SIG-M5 (cell line): ENCODE measurements at regions not wholly inside any gene's neighbourhood (a gene's known extent, or its start where the extent isn't known, plus 50 kb on each side); places are given as distances from the start of the nearest gene placed in this dataset.

Source experiments
- DNase-seq: peaks from one replicate; lab custom pipeline; 2025; lab: John Stamatoyannopoulos, UW

DNA sequence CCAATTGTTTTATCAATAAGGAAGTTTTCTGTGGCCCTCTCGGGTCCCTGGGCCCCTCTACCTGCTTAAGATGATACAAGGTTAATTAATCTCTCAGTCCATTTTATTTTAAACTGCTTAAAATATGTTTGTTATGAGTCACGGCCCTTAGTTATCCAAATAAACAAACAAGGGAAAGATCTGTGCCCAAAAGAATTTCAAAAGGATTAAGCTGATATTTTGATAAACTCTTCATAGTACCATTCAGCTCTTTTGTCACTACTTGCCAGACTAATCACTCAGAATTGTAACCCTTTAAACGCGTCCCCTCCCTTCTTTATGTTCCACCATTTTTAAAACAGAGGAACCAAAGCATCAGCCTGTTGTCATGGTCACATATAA is 144.7 kb upstream of the STK17B start:
- DNase-seq = no peak

- DNase-seq = no peak
Observed at GRCh38 chr2:196318517-196319377, 147.4 kb upstream of the STK17B start.

- DNase-seq = no peak
Observed at GRCh38 chr2:196322973-196323810, 151.8 kb upstream of the STK17B start.

GRCh38 chr2:196324211-196324610 is 152.8 kb upstream of the STK17B start:
- no peak for DNase-seq

- DNase-seq = no peak
Observed at GRCh38 chr2:196328088-196328680, 156.8 kb upstream of the STK17B start.

GRCh38 chr2:196329959-196330358 is 158.6 kb upstream of the STK17B start:
- DNase-seq = no peak

GRCh38 chr2:196330645-196331044 is 159.3 kb upstream of the STK17B start:
- DNase-seq = no peak

GRCh38 chr2:196331143-196331542 is 159.8 kb upstream of the STK17B start:
- no peak for DNase-seq

- no peak for DNase-seq
Observed at GRCh38 chr2:196331851-196332250, 160.5 kb upstream of the STK17B start.

DNA sequence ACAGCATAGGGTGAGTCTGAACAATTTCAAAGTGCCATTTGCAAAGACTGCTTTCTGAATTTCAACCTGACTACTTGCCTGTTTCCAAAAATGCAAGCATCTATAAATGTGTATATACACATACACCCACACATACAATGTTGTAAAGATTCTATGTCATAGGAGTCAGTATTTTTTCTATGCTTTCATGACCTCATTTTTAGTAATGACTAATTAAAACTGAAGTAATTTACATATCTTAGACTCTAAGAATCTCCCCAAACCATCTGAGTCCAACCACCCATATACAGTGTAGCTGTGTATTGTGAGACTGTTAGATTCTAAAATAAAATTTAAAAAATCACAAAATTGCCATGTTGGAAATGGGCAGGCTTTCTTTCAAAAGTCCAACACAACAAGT is 162.0 kb upstream of the STK17B start:
- no peak for DNase-seq

DNA sequence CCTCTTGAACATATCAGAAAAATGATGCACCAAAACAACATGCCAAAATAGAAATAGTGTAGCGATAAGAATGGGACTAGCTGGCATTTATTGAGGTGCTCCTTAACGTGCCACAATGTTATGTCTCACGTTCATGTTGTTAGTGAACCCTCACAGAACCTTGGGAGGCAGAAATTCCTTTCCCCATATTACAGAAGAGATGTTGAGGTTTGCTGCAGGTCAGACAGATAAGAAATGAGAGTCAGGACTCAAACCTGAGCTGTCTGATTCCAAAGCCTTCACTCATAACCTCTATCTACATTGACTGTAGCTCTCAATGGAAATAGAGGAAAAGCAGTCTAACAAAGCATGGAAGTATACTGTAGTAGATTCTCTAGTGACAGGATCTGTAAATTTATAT is 163.3 kb upstream of the STK17B start:
- DNase-seq = no peak

DNA sequence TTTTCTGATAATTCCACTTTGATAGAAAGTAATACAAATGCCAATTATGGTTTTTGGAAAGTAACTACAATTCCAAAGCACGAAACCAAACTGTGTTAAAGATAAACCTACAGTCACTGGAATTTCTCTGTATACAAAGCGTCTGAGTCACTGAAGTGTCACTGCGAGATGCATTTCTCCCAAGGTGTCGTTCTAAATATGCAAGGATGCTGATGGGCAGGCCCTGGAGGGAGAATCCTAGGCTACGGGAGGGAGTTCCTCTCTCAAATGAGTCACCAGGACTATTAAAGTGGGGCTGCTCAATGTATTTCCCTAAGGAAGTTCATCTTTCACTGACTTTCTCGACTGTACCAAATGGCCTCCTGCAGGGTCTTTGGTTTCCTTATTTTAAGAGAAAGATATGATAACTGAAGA is 163.8 kb upstream of the STK17B start:
- no peak for DNase-seq

DNA sequence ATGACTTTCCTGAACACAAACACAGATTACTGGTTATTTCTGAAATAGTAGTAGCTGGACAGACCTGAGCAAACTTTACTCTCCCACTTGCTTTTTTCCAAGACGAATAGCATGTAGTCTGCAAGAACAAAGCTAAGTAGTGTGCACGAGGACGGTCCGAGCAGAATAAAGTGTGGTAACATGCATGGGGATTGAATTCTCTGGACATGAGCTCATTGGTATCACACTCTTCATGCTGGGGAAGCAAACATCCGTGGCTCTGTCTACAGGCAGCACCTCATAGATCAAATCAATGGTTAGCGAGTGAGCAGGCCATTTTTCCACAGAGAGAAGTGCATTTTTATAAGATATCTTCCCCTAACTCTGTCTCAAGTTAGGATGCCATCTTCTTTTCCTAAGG is 164.8 kb upstream of the STK17B start:
- no peak for DNase-seq

DNA sequence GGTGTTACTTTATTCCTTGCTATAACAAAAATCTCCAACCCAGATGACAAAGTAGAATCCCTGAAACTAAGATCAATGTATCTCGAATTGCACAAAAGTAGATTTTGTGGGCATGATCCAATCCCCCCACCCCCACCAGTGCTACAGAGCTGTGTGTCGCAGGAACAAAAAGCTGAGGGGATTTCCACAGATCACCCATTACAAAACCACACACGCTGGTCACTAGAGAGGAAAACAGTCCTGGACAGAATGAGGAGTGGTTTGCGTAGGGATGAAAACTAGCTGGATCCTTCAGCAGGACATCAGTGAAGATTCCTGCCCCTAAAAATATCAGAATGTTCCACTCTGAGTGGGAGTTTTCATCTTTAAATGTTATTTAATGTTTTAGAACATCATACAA is 165.3 kb upstream of the STK17B start:
- no peak for DNase-seq

DNA sequence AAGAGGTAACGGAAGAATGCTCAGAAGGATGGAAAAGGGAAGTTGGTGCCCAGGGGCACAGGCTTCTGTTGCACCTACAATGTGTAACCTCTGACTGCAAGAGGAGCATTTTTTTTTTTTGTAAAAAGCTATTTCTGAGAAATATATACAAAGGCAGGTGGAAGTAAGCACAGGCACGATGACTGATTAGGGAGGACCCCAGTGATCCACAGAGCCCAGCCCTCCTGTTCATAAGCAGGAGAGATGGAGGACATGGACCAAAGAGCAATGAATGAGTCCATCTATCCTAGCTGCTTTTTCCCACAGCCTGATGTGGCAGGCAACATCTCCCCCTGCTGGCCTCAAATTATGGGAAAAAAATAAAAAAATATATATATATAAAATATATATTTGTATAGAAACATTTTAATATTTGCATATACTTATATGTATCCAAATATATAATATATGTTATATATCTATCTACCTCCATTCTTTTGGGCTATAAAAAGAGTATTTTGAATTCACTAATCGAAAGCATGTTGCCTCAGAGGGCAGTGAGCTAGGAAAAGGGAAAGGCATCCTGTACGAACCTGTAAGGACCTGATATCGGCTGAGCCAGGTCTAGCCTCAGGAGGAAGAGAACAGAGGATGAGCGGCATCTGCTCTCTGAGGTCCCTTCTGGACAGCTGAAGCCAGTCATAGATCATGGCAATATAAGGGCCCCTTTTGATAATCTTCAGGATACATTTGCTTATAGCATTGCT is 166.0 kb upstream of the STK17B start:
- no peak for DNase-seq

DNA sequence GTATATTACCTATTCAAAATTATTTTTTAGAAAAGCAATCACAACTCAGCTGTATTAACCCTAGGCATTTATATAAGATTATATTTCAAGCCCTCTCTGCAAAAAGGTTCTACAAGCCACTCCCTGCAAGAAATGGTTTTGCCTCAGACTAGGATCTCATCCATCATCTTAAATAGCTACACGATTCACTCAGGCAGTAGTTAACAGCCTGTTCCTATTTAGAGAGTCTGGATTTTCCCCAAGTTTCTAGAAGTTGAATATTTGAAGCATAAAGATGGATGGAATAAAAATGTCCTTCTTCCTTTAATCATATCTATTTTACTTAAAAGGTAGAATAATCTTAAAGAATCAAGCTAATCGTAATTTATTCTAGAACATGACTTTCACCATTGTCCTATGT is 167.1 kb upstream of the STK17B start:
- DNase-seq = no peak

GRCh38 chr2:196341277-196341841 is 170.0 kb upstream of the STK17B start:
- DNase-seq = no peak

DNA sequence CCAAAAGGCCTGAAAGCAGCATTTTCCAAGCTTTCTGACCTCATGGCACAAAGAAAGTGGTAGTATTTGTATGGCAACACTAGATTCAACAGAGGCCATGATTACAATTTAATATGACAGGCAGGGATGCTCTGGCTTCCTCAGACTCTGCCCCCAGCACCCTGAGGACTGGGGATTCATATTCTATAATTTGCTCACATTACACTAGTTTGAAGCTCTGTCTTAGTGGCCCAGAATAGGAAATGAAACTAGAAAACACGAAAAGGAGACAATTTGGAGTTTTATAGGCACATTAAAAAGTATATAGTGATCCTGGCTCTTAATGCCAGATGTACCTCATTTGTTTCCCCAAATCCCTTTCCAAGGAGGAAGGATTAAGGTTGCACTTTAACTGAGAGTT is 173.0 kb upstream of the STK17B start:
- no peak for DNase-seq

- no peak for DNase-seq
Observed at GRCh38 chr2:196353717-196354116, 182.3 kb upstream of the STK17B start.

DNA sequence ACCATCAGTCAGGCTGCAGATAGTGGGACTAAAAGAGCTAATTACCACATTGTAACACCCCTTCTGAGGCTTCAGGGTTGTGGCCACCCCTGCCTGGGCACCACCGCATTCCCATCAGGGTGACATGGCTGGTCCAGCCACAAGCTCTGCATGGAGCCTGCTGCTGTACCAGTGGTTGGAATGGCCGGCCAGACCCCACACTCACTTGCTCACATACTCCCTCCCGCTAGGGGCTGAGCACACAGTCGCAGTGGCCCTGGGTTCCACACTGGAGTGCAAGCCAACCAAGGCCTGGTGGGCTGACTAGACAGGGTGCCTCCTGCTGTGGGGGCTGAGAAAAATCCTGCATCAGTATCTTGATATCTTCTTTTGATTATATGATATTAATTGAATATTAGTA is 182.8 kb upstream of the STK17B start:
- DNase-seq = no peak

- no peak for DNase-seq
Observed at GRCh38 chr2:196356332-196356731, 185.0 kb upstream of the STK17B start.

DNA sequence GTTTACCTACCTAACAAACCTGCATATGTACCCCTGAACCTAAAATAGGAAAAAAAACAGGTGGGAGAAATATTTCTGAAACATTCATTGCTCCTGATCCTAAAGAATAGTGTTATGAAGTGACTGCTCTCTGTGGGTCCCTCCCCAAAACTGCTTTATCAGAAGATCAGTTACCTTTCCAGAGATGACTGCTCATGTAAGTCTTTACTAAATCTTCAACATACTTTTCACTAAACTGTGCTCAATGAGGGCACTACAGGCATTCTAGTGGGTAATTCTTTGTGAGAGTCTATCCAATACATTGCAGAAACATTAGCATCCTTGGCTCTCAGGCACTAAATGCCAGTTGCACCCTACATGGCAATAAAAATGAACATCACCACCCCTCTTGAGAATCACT is 189.3 kb upstream of the STK17B start:
- no peak for DNase-seq
